ENCODE measurements at regions not wholly inside any gene's neighbourhood (a gene's known extent, or its start where the extent isn't known, plus 50 kb on each side); places are given as distances from the start of the nearest gene placed in this dataset.

DNA sequence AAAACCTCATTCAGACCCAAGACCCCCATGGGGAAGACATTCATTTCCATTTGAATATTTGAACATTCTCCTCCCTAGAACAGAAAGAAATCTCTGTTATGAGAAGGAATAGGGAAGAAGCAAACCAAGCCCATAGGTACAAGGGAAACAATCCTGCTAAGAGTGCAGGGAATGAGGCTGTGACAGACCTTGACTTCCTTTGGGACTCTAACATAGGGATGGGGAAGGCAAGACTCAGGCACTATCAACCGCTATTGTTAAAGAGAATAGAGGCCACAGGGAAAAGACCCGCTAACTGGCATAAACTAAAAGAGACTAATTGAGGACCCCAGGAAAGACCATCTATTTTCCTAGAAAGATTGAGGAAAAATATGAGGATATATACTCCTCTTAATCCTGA, 117.8 kb upstream of the BRINP3 start:
- TF ChIP-seq, protein P1, sequence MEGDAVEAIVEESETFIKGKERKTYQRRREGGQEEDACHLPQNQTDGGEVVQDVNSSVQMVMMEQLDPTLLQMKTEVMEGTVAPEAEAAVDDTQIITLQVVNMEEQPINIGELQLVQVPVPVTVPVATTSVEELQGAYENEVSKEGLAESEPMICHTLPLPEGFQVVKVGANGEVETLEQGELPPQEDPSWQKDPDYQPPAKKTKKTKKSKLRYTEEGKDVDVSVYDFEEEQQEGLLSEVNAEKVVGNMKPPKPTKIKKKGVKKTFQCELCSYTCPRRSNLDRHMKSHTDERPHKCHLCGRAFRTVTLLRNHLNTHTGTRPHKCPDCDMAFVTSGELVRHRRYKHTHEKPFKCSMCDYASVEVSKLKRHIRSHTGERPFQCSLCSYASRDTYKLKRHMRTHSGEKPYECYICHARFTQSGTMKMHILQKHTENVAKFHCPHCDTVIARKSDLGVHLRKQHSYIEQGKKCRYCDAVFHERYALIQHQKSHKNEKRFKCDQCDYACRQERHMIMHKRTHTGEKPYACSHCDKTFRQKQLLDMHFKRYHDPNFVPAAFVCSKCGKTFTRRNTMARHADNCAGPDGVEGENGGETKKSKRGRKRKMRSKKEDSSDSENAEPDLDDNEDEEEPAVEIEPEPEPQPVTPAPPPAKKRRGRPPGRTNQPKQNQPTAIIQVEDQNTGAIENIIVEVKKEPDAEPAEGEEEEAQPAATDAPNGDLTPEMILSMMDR (IDR thresholded peaks at IDR 0.05; ENCODE audit: borderline replicate concordance), result no peak
- Histone ChIP-seq H3K4me1 (no peaks in the 10 kb centered on the region), H3K4me3 (no peak overlapping the region), H3K9me3 (replicated peaks) (peaks cover 4% of the 10 kb centered on the region), H3K36me3 (no peaks in the 10 kb centered on the region), H3K27ac (replicated peaks) (no peak overlapping the region), H3K27me3 (ENCODE audit: low read depth) (no peaks in the 10 kb centered on the region)
- no peak for DNase-seq
- intact Hi-C loops (cut with micrococcal nuclease), result no loop called here

DNA sequence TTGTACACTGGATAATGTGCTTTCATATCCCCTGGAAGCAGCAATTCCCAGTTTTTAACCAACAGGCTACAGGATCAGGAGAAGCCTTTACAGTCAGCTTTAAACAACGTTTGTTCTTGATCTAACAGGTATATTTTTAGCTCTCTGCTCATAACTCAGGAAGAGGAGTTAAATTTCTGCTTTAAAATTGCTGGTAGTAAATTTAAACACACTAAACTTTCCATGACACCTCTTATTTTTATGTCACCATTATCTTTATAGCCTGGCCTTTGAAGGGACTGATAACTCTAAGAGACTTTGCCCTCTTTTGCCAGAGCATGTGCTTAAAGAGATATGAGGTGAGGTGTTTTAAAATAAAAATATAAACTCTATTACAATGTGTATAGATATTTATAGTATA, 119.6 kb upstream of the BRINP3 start:
- TF ChIP-seq, protein P1 (IDR thresholded peaks at IDR 0.05; ENCODE audit: borderline replicate concordance), result no peak
- DNase-seq, result no peak
- Histone ChIP-seq H3K36me3 (no peaks in the 10 kb centered on the region), H3K4me3 (no peak overlapping the region), H3K9me3 (replicated peaks) (peaks cover 4% of the 10 kb centered on the region), H3K4me1 (no peaks in the 10 kb centered on the region), H3K27ac (replicated peaks) (no peak overlapping the region), H3K27me3 (ENCODE audit: low read depth) (no peaks in the 10 kb centered on the region)
- intact Hi-C loops (cut with micrococcal nuclease), result no loop called here

DNA sequence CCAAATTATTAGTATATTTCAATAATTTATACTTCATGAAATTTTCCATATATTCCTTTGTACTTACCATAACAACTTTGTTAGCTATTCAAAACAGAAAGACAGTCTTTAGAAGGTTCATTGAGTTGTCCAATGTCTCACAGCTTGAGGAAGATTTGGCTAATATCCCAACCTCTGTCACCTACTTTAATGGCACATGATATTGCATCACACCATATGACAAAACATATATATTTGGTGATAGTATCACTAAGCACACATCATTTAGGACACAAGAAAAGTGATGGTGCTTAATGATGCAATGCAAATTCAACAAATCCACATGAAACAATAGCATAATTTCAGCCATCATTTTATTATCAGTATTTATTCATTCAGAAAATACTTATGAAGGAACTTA, 122.0 kb upstream of the BRINP3 start:
- no peaks in the 10 kb centered on the region for H3K27me3 ChIP-seq (ENCODE audit: low read depth)
- intact Hi-C loops (cut with micrococcal nuclease), result no loop called here

DNA sequence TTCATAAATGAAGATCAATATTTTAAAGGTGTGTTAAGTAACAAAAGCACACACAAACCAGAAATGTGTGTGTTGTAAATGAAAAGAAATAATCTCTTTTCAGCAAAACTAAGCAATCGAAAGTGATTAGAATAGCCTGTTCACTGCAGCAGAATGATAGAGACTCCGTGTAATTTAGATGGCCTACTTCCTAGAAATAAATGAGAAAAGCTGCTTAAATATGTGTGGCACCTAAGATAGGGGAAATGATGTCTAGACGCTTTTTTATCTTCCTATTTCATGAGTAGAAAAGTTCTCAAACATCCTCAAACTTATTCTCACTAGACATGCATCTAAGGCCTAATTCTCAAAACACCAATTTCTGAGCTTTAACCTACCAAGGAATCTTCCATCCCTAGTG, 124.7 kb upstream of the BRINP3 start:
- intact Hi-C loops (cut with micrococcal nuclease), result no loop called here
- Histone ChIP-seq H3K9me3 (replicated peaks) (peaks cover 4% of the 10 kb centered on the region), H3K27ac (replicated peaks) (no peak overlapping the region), H3K27me3 (ENCODE audit: low read depth) (no peaks in the 10 kb centered on the region), H3K36me3 (no peaks in the 10 kb centered on the region), H3K4me3 (no peak overlapping the region), H3K4me1 (no peaks in the 10 kb centered on the region)
- TF ChIP-seq, protein P1 (IDR thresholded peaks at IDR 0.05; ENCODE audit: borderline replicate concordance), result no peak
- no peak for DNase-seq

More for the DNA sequence above, 122.0 kb upstream of the BRINP3 start:
- no peak overlapping the region for H3K4me3 ChIP-seq
- no peaks in the 10 kb centered on the region for H3K4me1 ChIP-seq
- peaks cover 4% of the 10 kb centered on the region for H3K9me3 ChIP-seq (replicated peaks)
- H3K27ac ChIP-seq (replicated peaks), result no peak overlapping the region
- no peak for DNase-seq
- TF ChIP-seq, protein P1 (IDR thresholded peaks at IDR 0.05; ENCODE audit: borderline replicate concordance), result no peak
- no peaks in the 10 kb centered on the region for H3K36me3 ChIP-seq

GRCh38 chr1:190608282-190608681, 130.6 kb upstream of the BRINP3 start:
- TF ChIP-seq, protein P1 (IDR thresholded peaks at IDR 0.05; ENCODE audit: borderline replicate concordance), result no peak
- DNase-seq, result no peak
- Histone ChIP-seq H3K27me3 (ENCODE audit: low read depth) (no peaks in the 10 kb centered on the region), H3K4me1 (no peaks in the 10 kb centered on the region), H3K4me3 (no peak overlapping the region), H3K36me3 (no peaks in the 10 kb centered on the region), H3K9me3 (replicated peaks) (no peaks in the 10 kb centered on the region), H3K27ac (replicated peaks) (no peak overlapping the region)
- intact Hi-C loops (cut with micrococcal nuclease), result no loop called here

DNA sequence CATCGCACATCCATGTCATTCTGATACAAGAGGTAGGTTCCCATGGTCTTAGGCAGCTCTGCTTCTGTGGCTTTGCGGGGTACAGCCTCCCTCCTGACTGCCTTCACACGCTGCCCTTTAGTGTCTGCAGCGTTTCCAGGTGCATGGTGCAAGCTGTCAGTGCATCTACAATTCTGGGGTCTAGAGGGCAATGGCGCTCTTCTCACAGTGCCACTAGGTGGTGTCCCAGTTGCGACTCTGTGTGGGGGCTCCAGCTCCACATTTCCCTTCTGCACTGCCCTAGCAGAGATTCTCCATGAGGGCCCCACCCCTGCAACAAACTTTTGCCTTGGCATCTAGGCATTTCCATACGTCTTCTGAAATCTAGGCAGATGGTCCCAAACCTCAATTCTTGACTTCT, 138.2 kb upstream of the BRINP3 start:
- Histone ChIP-seq H3K9me3 (replicated peaks) (peaks cover 12% of the 10 kb centered on the region), H3K27me3 (ENCODE audit: low read depth) (no peaks in the 10 kb centered on the region), H3K36me3 (no peaks in the 10 kb centered on the region), H3K27ac (replicated peaks) (no peak overlapping the region), H3K4me1 (no peaks in the 10 kb centered on the region), H3K4me3 (no peak overlapping the region)
- DNase-seq, result no peak
- TF ChIP-seq, protein P1 (IDR thresholded peaks at IDR 0.05; ENCODE audit: borderline replicate concordance), result no peak
- intact Hi-C loops (cut with micrococcal nuclease), result no loop called here

All from left ventricle myocardium inferior (tissue), 1 donor.